ENCODE measurements at regions not wholly inside any gene's neighbourhood (a gene's known extent, or its start where the extent isn't known, plus 50 kb on each side); places are given as distances from the start of the nearest gene placed in this dataset.

DNA sequence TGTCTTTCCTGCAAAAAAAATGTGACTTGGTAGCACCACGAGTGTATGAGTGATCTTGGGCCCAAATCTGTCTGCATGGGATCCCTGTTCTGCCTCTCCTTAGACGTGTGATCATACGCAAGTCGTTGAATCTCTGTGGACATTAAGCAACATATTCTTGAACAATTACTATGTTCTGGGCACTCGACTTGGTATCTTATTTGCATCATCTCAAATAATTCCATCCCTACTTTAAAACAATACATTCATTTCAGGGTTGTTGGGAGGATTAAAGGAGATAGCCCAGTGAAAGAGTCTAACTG, 145.4 kb upstream of the CPEB2 start:
- no peak for TF ChIP-seq POLR2A (IDR thresholded peaks at IDR 0.05)
- Histone ChIP-seq H3K36me3 (no peaks in the 10 kb centered on the region), H3K27ac (no peak overlapping the region), H3K9me3 (no peaks in the 10 kb centered on the region), H3K4me1 (peaks cover 5 to 18% (median 11%) of the 10 kb centered on the region in 4 donors), H3K4me3 (no peak overlapping the region), H3K27me3 (no peaks in the 10 kb centered on the region)
- WGBS, 2 donors = 84 to 85% methylated on average over 5 of the region's 5 CpGs
- ATAC-seq (ENCODE audit: low FRiP score in 2 of 2) = peak in 1 of 2 donors; percentile 1
- no peak for DNase-seq

GRCh38 chr4:14857475-14857874, 144.8 kb upstream of the CPEB2 start:
- Histone ChIP-seq H3K4me3 (no peak overlapping the region), H3K4me1 (peaks cover 5 to 18% (median 11%) of the 10 kb centered on the region in 4 donors), H3K27me3 (no peaks in the 10 kb centered on the region), H3K27ac (no peak overlapping the region), H3K9me3 (no peaks in the 10 kb centered on the region), H3K36me3 (no peaks in the 10 kb centered on the region)
- ATAC-seq (ENCODE audit: low FRiP score in 2 of 2) = no peak
- DNase-seq = no peak
- TF ChIP-seq POLR2AphosphoS5 (IDR thresholded peaks at IDR 0.05) (no peak), POLR2A (IDR thresholded peaks at IDR 0.05) (no peak), EP300 (IDR thresholded peaks at IDR 0.05) (no peak)
- TF ChIP-seq, protein P1, sequence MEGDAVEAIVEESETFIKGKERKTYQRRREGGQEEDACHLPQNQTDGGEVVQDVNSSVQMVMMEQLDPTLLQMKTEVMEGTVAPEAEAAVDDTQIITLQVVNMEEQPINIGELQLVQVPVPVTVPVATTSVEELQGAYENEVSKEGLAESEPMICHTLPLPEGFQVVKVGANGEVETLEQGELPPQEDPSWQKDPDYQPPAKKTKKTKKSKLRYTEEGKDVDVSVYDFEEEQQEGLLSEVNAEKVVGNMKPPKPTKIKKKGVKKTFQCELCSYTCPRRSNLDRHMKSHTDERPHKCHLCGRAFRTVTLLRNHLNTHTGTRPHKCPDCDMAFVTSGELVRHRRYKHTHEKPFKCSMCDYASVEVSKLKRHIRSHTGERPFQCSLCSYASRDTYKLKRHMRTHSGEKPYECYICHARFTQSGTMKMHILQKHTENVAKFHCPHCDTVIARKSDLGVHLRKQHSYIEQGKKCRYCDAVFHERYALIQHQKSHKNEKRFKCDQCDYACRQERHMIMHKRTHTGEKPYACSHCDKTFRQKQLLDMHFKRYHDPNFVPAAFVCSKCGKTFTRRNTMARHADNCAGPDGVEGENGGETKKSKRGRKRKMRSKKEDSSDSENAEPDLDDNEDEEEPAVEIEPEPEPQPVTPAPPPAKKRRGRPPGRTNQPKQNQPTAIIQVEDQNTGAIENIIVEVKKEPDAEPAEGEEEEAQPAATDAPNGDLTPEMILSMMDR (IDR thresholded peaks at IDR 0.05) = no peak
- 29 to 40% methylated on average over 3 of the region's 3 CpGs for WGBS, 2 donors

GRCh38 chr4:14857981-14858380, 144.3 kb upstream of the CPEB2 start:
- H3K4me1 ChIP-seq = peaks cover 5 to 18% (median 11%) of the 10 kb centered on the region in 4 donors
- no peaks in the 10 kb centered on the region for H3K27me3 ChIP-seq
- H3K9me3 ChIP-seq = no peaks in the 10 kb centered on the region
- ATAC-seq (ENCODE audit: low FRiP score in 2 of 2) (no peak), DNase-seq (no peak)
- H3K4me3 ChIP-seq = no peak overlapping the region
- TF ChIP-seq EP300 (IDR thresholded peaks at IDR 0.05) (no peak), POLR2AphosphoS5 (IDR thresholded peaks at IDR 0.05) (no peak), POLR2A (IDR thresholded peaks at IDR 0.05) (no peak)
- TF ChIP-seq, protein P1 (IDR thresholded peaks at IDR 0.05) = no peak
- H3K36me3 ChIP-seq = no peaks in the 10 kb centered on the region
- WGBS, 2 donors = 78 to 87% methylated on average over 3 of the region's 3 CpGs
- no peak overlapping the region for H3K27ac ChIP-seq

DNA sequence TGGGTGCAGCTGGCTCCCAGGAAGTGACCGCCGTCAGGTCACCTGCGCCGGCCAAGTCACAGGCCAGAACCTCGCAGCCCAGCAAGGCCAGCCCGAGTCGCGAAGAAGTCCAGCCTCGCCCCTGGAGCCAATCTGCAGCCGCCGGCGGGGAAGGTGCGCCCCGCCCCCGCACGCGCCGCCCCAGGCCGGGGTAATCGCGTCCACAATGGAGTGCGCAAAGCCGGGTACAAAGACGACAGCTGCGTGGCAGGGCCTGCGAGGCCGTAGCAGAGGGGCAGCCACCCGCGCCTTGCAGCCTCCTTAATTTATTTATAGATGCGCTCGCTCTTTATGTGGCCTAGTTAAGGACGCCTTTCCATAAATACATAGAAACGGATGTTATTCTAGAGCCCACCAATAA, 139.4 kb upstream of the CPEB2 start:
- Histone ChIP-seq H3K4me1 (peaks cover 9 to 13% (median 11%) of the 10 kb centered on the region in 4 donors), H3K27ac (no peak overlapping the region), H3K27me3 (no peaks in the 10 kb centered on the region), H3K36me3 (no peaks in the 10 kb centered on the region), H3K4me3 (no peak overlapping the region), H3K9me3 (no peaks in the 10 kb centered on the region)
- TF ChIP-seq POLR2AphosphoS5 (IDR thresholded peaks at IDR 0.05) (no peak), POLR2A (IDR thresholded peaks at IDR 0.05) (no peak), EP300 (IDR thresholded peaks at IDR 0.05) (no peak)
- TF ChIP-seq, protein P1 (IDR thresholded peaks at IDR 0.05) = no peak
- ATAC-seq (ENCODE audit: low FRiP score in 2 of 2) (peak in 1 of 2 donors; percentile 18), DNase-seq (peak in 1 of 2 donors; percentile 83)
- WGBS, 2 donors = 59 to 66% methylated on average over 30 to 33 of the region's 33 CpGs

- ATAC-seq (ENCODE audit: low FRiP score in 2 of 2) = peak in 1 of 2 donors; percentile 27
Observed at GRCh38 chr4:14863418-14864364, 138.6 kb upstream of the CPEB2 start.

More at GRCh38 chr4:14863418-14864364, 138.6 kb upstream of the CPEB2 start:
- Histone ChIP-seq H3K36me3 (no peaks in the 10 kb centered on the region), H3K27me3 (no peaks in the 10 kb centered on the region), H3K9me3 (no peaks in the 10 kb centered on the region), H3K4me1 (peaks cover 9 to 13% (median 11%) of the 10 kb centered on the region in 4 donors), H3K4me3 (no peak overlapping the region), H3K27ac (no peak overlapping the region)
- DNase-seq = no peak
- TF ChIP-seq, protein P1 (IDR thresholded peaks at IDR 0.05) = no peak
- TF ChIP-seq EP300 (IDR thresholded peaks at IDR 0.05) = no peak
- WGBS, 2 donors = 87 to 89% methylated on average over 16 of the region's 16 CpGs
